SK-N-SH treated with all-trans-retinoic acid at 6 μM for 48 hours (cell line): ENCODE measurements at regions not wholly inside any gene's neighbourhood (a gene's known extent, or its start where the extent isn't known, plus 50 kb on each side); places are given as distances from the start of the nearest gene placed in this dataset.

Source experiments
- ATAC-seq: fragments of 200-7000 bp; cut with Tn5 transposase; 3 replicates; pipeline ENCODE4 v1.9.1; 2020; ENCODE audit warnings: mild to moderate bottlenecking, moderate library complexity
- BACH2 ChIP-seq: fragments of 250-450 bp; sonication (Bioruptor Pico); IDR thresholded peaks from 2 replicates; pipeline ENCODE4 v1.9.0; 2021; ENCODE audit warnings: mild to moderate bottlenecking, borderline replicate concordance
- ESRRG ChIP-seq: fragments of 250-450 bp; sonication (Bioruptor Pico); IDR thresholded peaks from 2 replicates; pipeline ENCODE4 v1.6.1; 2021; ENCODE audit warnings: mild to moderate bottlenecking
- GLIS3 ChIP-seq: fragments of 250-450 bp; sonication (Bioruptor Pico); IDR thresholded peaks from 2 replicates; pipeline ENCODE4 v1.5.0; 2020; ENCODE audit warnings: mild to moderate bottlenecking, moderate library complexity
- ISL1 ChIP-seq: fragments of 250-450 bp; sonication (Bioruptor Pico); IDR thresholded peaks from 2 replicates; pipeline ENCODE4 v2.1.2; 2022; ENCODE audit warnings: mild to moderate bottlenecking, moderate library complexity
- OSR1 ChIP-seq: fragments of 250-450 bp; sonication (Bioruptor Pico); IDR thresholded peaks from 2 replicates; pipeline ENCODE4 v1.8.0; 2022; ENCODE audit warnings: moderate library complexity, mild to moderate bottlenecking, inconsistent platforms
- POU6F1 ChIP-seq: fragments of 250-450 bp; sonication (Bioruptor Pico); IDR thresholded peaks from 2 replicates; pipeline ENCODE4 v1.8.0; 2021; ENCODE audit warnings: low read depth, mild to moderate bottlenecking, moderate library complexity, borderline replicate concordance
- PPARA ChIP-seq: fragments of 250-450 bp; sonication (Bioruptor Pico); IDR thresholded peaks from 2 replicates; pipeline ENCODE4 v1.5.0; 2020; ENCODE audit warnings: mild to moderate bottlenecking, borderline replicate concordance
- RARB ChIP-seq: fragments of 250-450 bp; sonication (Bioruptor Pico); IDR thresholded peaks from 2 replicates; pipeline ENCODE4 v1.8.0; 2021; ENCODE audit warnings: mild to moderate bottlenecking, moderate library complexity
- SNAI2 ChIP-seq: fragments of 250-450 bp; sonication (Bioruptor Pico); IDR thresholded peaks from 2 replicates; pipeline ENCODE4 v1.5.0; 2020; ENCODE audit warnings: mild to moderate bottlenecking, moderate library complexity
- TCF4 ChIP-seq: fragments of 250-450 bp; sonication (Bioruptor Pico); IDR thresholded peaks from 2 replicates; pipeline ENCODE4 v1.8.0; 2021; ENCODE audit warnings: mild to moderate bottlenecking, moderate library complexity, borderline replicate concordance
- TOX ChIP-seq: fragments of 250-450 bp; sonication (Bioruptor Pico); IDR thresholded peaks from 2 replicates; pipeline ENCODE4 v1.8.0; 2021; ENCODE audit warnings: mild to moderate bottlenecking, moderate library complexity, borderline replicate concordance
- ZC3H10 ChIP-seq: fragments of 250-450 bp; sonication (Bioruptor Pico); IDR thresholded peaks from 2 replicates; pipeline ENCODE4 v1.5.1; 2021; ENCODE audit warnings: mild to moderate bottlenecking, moderate library complexity
- ZNF70 ChIP-seq: fragments of 450-650 bp; formaldehyde crosslinking; IDR thresholded peaks from 2 replicates; pipeline ENCODE4 v1.5.0; 2020; ENCODE audit warnings: mild to moderate bottlenecking, moderate library complexity
- ZNF8 ChIP-seq: fragments of 450-650 bp; formaldehyde crosslinking; IDR thresholded peaks from 2 replicates; pipeline ENCODE4 v1.5.0; 2020; ENCODE audit warnings: mild to moderate bottlenecking, moderate library complexity
- TF ChIP-seq, protein P1 (sequence below): fragments of 250-450 bp; sonication (Bioruptor Pico); IDR thresholded peaks from 2 replicates; pipeline ENCODE4 v1.5.1; 2021; ENCODE audit warnings: mild to moderate bottlenecking, moderate library complexity
- TF ChIP-seq, protein P2 (sequence below): fragments of 250-450 bp; sonication (Bioruptor Pico); IDR thresholded peaks from 2 replicates; pipeline ENCODE4 v1.8.0; 2020; ENCODE audit warnings: mild to moderate bottlenecking, moderate library complexity, borderline replicate concordance
- TF ChIP-seq, protein P3 (sequence below): fragments of 250-450 bp; sonication (Bioruptor Pico); IDR thresholded peaks from 2 replicates; pipeline ENCODE4 v1.5.0; 2020; ENCODE audit warnings: mild to moderate bottlenecking, moderate library complexity

DNA sequence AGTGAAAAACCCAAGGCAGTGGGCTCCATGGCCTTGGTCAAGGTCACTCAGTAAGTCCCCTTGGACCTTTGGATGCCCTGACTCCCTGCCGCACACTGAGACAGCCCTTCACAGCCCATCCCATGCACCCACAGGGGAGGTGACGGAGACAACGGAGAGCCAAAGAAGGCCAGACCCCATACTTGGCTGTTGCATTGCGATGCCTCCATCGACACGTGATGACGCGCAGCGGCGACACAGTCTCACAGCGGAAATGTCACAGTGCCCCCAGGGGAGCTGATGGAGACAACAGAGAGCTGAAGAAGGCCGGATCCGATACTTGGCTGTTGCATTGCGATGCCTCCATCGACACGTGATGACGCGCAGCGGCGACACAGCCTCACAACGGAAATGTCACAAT is 282.4 kb downstream of the TEX29 start:
- TF ChIP-seq ZNF70 (no peak), ISL1 (CRISPR knock-in tag) (no peak), RARB (CRISPR knock-in tag) (no peak), ZNF8 (CRISPR knock-in tag) (no peak), ZC3H10 (CRISPR knock-in tag) (no peak), TOX (no peak), OSR1 (no peak), POU6F1 (CRISPR knock-in tag) (no peak), ESRRG (CRISPR knock-in tag) (no peak), BACH2 (no peak), TCF4 (CRISPR knock-in tag) (no peak), SNAI2 (CRISPR knock-in tag) (no peak), PPARA (CRISPR knock-in tag) (no peak)
- TF ChIP-seq, protein P1, sequence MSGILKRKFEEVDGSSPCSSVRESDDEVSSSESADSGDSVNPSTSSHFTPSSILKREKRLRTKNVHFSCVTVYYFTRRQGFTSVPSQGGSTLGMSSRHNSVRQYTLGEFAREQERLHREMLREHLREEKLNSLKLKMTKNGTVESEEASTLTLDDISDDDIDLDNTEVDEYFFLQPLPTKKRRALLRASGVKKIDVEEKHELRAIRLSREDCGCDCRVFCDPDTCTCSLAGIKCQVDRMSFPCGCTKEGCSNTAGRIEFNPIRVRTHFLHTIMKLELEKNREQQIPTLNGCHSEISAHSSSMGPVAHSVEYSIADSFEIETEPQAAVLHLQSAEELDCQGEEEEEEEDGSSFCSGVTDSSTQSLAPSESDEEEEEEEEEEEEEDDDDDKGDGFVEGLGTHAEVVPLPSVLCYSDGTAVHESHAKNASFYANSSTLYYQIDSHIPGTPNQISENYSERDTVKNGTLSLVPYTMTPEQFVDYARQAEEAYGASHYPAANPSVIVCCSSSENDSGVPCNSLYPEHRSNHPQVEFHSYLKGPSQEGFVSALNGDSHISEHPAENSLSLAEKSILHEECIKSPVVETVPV (CRISPR knock-in tag): no peak
- TF ChIP-seq, protein P2, sequence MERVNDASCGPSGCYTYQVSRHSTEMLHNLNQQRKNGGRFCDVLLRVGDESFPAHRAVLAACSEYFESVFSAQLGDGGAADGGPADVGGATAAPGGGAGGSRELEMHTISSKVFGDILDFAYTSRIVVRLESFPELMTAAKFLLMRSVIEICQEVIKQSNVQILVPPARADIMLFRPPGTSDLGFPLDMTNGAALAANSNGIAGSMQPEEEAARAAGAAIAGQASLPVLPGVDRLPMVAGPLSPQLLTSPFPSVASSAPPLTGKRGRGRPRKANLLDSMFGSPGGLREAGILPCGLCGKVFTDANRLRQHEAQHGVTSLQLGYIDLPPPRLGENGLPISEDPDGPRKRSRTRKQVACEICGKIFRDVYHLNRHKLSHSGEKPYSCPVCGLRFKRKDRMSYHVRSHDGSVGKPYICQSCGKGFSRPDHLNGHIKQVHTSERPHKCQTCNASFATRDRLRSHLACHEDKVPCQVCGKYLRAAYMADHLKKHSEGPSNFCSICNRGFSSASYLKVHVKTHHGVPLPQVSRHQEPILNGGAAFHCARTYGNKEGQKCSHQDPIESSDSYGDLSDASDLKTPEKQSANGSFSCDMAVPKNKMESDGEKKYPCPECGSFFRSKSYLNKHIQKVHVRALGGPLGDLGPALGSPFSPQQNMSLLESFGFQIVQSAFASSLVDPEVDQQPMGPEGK (CRISPR knock-in tag): no peak
- TF ChIP-seq, protein P3, sequence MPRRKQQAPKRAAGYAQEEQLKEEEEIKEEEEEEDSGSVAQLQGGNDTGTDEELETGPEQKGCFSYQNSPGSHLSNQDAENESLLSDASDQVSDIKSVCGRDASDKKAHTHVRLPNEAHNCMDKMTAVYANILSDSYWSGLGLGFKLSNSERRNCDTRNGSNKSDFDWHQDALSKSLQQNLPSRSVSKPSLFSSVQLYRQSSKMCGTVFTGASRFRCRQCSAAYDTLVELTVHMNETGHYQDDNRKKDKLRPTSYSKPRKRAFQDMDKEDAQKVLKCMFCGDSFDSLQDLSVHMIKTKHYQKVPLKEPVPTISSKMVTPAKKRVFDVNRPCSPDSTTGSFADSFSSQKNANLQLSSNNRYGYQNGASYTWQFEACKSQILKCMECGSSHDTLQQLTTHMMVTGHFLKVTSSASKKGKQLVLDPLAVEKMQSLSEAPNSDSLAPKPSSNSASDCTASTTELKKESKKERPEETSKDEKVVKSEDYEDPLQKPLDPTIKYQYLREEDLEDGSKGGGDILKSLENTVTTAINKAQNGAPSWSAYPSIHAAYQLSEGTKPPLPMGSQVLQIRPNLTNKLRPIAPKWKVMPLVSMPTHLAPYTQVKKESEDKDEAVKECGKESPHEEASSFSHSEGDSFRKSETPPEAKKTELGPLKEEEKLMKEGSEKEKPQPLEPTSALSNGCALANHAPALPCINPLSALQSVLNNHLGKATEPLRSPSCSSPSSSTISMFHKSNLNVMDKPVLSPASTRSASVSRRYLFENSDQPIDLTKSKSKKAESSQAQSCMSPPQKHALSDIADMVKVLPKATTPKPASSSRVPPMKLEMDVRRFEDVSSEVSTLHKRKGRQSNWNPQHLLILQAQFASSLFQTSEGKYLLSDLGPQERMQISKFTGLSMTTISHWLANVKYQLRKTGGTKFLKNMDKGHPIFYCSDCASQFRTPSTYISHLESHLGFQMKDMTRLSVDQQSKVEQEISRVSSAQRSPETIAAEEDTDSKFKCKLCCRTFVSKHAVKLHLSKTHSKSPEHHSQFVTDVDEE: no peak
- ATAC-seq: no peak

DNA sequence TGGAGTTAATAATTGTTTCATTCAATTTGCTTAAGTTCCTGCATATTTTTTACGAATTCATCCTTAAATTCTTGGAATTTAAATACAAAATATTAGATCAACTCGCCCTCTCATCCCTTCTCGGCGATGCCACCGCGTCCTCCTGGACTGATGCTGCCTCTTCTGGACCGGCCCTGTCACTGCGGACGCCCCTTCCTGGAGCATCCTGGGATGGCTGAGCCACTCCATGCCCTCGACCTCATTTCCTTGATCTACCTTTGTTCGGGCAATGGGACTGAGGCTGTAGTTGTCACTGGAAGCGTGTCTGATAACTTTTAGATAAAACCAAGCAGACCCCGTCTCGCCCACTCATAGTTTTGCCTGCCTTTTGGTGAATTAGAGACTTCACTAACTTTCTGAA is 283.7 kb downstream of the TEX29 start:
- TF ChIP-seq GLIS3 (CRISPR knock-in tag) (no peak), OSR1 (no peak)
- TF ChIP-seq, protein P3: no peak
- ATAC-seq: no peak

- TF ChIP-seq ESRRG (CRISPR knock-in tag) (no peak), PPARA (CRISPR knock-in tag) (no peak), ISL1 (CRISPR knock-in tag) (no peak)
- TF ChIP-seq, protein P2 (CRISPR knock-in tag): no peak
- TF ChIP-seq, protein P1 (CRISPR knock-in tag): no peak
- ATAC-seq: no peak
Measured at GRCh38 chr13:111608556-111608955, 288.1 kb downstream of the TEX29 start.
